GM19043 (cell line): ENCODE measurements at regions not wholly inside any gene's neighbourhood (a gene's known extent, or its start where the extent isn't known, plus 50 kb on each side); places are given as distances from the start of the nearest gene placed in this dataset.
"Not testable (repeated sequence)": the region's sequence is repeated elsewhere in the genome, so short reads cannot be mapped to it uniquely, and the experiment has no call there.

ENCODE experiments used
- ATAC-seq: cut with Tn5 transposase; IDR thresholded peaks from one replicate; pipeline ENCODE4 v1.9.1; 2021; ENCODE audit warnings: low read depth; ENCODE audit not compliant: unreplicated experiment

GRCh38 chr12:69027411-69027881 is 94.5 kb upstream of the CPM start:
- no peak for ATAC-seq

- no peak for ATAC-seq
These were observed 96.2 kb upstream of the CPM start for GRCh38 chr12:69028941-69029729.

GRCh38 chr12:69030321-69030720 is 97.3 kb upstream of the CPM start:
- no peak for ATAC-seq

GRCh38 chr12:69036533-69036932 is 103.6 kb upstream of the CPM start:
- no peak for ATAC-seq

GRCh38 chr12:69036999-69037398 is 104.0 kb upstream of the CPM start:
- ATAC-seq, result no peak

- ATAC-seq, result no peak
These were observed 106.9 kb upstream of the CPM start for GRCh38 chr12:69039911-69040310.

- ATAC-seq, result no peak
These were observed 109.6 kb upstream of the CPM start for GRCh38 chr12:69042557-69042956.

GRCh38 chr12:69042970-69043369 is 110.0 kb upstream of the CPM start:
- no peak for ATAC-seq

- ATAC-seq, result no peak
These were observed 111.9 kb upstream of the CPM start for GRCh38 chr12:69044887-69045286.

- ATAC-seq, result no peak
These were observed 112.5 kb upstream of the CPM start for GRCh38 chr12:69045430-69045829.

GRCh38 chr12:69046363-69046762 is 113.4 kb upstream of the CPM start:
- no peak for ATAC-seq

GRCh38 chr12:69046920-69047319 is 113.9 kb upstream of the CPM start:
- no peak for ATAC-seq

- no peak for ATAC-seq
These were observed 115.0 kb upstream of the CPM start for GRCh38 chr12:69047990-69048389.

- ATAC-seq, result not testable (repeated sequence)
These were observed 116.9 kb upstream of the CPM start for GRCh38 chr12:69049855-69050254.

GRCh38 chr12:69052613-69053408 is 119.8 kb upstream of the CPM start:
- no peak for ATAC-seq

- ATAC-seq, result no peak
These were observed 121.5 kb upstream of the CPM start for GRCh38 chr12:69054343-69055056.

- no peak for ATAC-seq
These were observed 122.3 kb upstream of the CPM start for GRCh38 chr12:69055280-69055679.

GRCh38 chr12:69055706-69056105 is 122.7 kb upstream of the CPM start:
- no peak for ATAC-seq

- no peak for ATAC-seq
These were observed 124.0 kb upstream of the CPM start for GRCh38 chr12:69056743-69057515.

- ATAC-seq, result no peak
These were observed 124.8 kb upstream of the CPM start for GRCh38 chr12:69057742-69058141.
